Hepatocyte (in vitro differentiated cells): ENCODE measurements at regions not wholly inside any gene's neighbourhood (a gene's known extent, or its start where the extent isn't known, plus 50 kb on each side); places are given as distances from the start of the nearest gene placed in this dataset.

ENCODE experiments used
- CTCF ChIP-seq: fragments of 200-600 bp; sonication (generic); IDR thresholded peaks from 2 replicates; pipeline ENCODE4 v1.5.1; 2016; ENCODE audit warnings: antibody characterized with exemption, mild to moderate bottlenecking; ENCODE audit not compliant: poor library complexity
- EZH2 ChIP-seq: fragments of 200-600 bp; sonication (generic); IDR thresholded peaks from 2 replicates; pipeline ENCODE4 v1.6.1; 2016; ENCODE audit warnings: antibody characterized with exemption, mild to moderate bottlenecking, borderline replicate concordance
- EZH2phosphoT487 ChIP-seq: fragments of 200-600 bp; sonication (generic); IDR thresholded peaks from one replicate; pipeline ENCODE4 v1.6.1; 2018; ENCODE audit warnings: antibody characterized with exemption, mild to moderate bottlenecking, low read depth, moderate library complexity; ENCODE audit not compliant: unreplicated experiment, severe bottlenecking

- no peak for TF ChIP-seq CTCF
- TF ChIP-seq EZH2: no peak
- no peak for TF ChIP-seq EZH2phosphoT487
These were observed 89.6 kb upstream of the KIT start for GRCh38 chr4:54568184-54568583.
